SK-N-SH treated with all-trans-retinoic acid at 6 μM for 48 hours (cell line): ENCODE measurements at regions not wholly inside any gene's neighbourhood (a gene's known extent, or its start where the extent isn't known, plus 50 kb on each side); places are given as distances from the start of the nearest gene placed in this dataset.

ENCODE experiments used
- BACH2 ChIP-seq: fragments of 250-450 bp; sonication (Bioruptor Pico); IDR thresholded peaks from 2 replicates; pipeline ENCODE4 v1.9.0; 2021; ENCODE audit warnings: mild to moderate bottlenecking, borderline replicate concordance
- CREB5 ChIP-seq: fragments of 250-450 bp; sonication (Bioruptor Pico); IDR thresholded peaks from 2 replicates; pipeline ENCODE4 v1.5.1; 2020; ENCODE audit warnings: low read depth, mild to moderate bottlenecking, moderate library complexity
- CSDC2 ChIP-seq: fragments of 250-450 bp; sonication (Bioruptor Pico); IDR thresholded peaks from 2 replicates; pipeline ENCODE4 v1.5.0; 2020; ENCODE audit warnings: mild to moderate bottlenecking, moderate library complexity
- PATZ1 ChIP-seq: fragments of 250-450 bp; sonication (Bioruptor Pico); IDR thresholded peaks from 2 replicates; pipeline ENCODE4 v1.8.0; 2020; ENCODE audit warnings: mild to moderate bottlenecking, moderate library complexity, borderline replicate concordance
- POU6F1 ChIP-seq: fragments of 250-450 bp; sonication (Bioruptor Pico); IDR thresholded peaks from 2 replicates; pipeline ENCODE4 v1.8.0; 2021; ENCODE audit warnings: low read depth, mild to moderate bottlenecking, moderate library complexity, borderline replicate concordance
- PPARA ChIP-seq: fragments of 250-450 bp; sonication (Bioruptor Pico); IDR thresholded peaks from 2 replicates; pipeline ENCODE4 v1.5.0; 2020; ENCODE audit warnings: mild to moderate bottlenecking, borderline replicate concordance
- RARB ChIP-seq: fragments of 250-450 bp; sonication (Bioruptor Pico); IDR thresholded peaks from 2 replicates; pipeline ENCODE4 v1.8.0; 2021; ENCODE audit warnings: mild to moderate bottlenecking, moderate library complexity
- TCF4 ChIP-seq: fragments of 250-450 bp; sonication (Bioruptor Pico); IDR thresholded peaks from 2 replicates; pipeline ENCODE4 v1.8.0; 2021; ENCODE audit warnings: mild to moderate bottlenecking, moderate library complexity, borderline replicate concordance
- ZC3H10 ChIP-seq: fragments of 250-450 bp; sonication (Bioruptor Pico); IDR thresholded peaks from 2 replicates; pipeline ENCODE4 v1.5.1; 2021; ENCODE audit warnings: mild to moderate bottlenecking, moderate library complexity
- ZFP3 ChIP-seq: fragments of 250-450 bp; sonication (Bioruptor Pico); IDR thresholded peaks from 2 replicates; pipeline ENCODE4 v1.5.0; 2020; ENCODE audit warnings: mild to moderate bottlenecking, moderate library complexity
- ZFP30 ChIP-seq: fragments of 450-650 bp; formaldehyde crosslinking; IDR thresholded peaks from 2 replicates; pipeline ENCODE4 v1.5.0; 2022; ENCODE audit warnings: mild to moderate bottlenecking, moderate library complexity
- ZNF70 ChIP-seq: fragments of 450-650 bp; formaldehyde crosslinking; IDR thresholded peaks from 2 replicates; pipeline ENCODE4 v1.5.0; 2020; ENCODE audit warnings: mild to moderate bottlenecking, moderate library complexity

GRCh38 chr19:28022506-28022905 lies 1190.4 kb downstream of the UQCRFS1 start:
- no peak for TF ChIP-seq CREB5 (CRISPR knock-in tag)
- no peak for TF ChIP-seq PATZ1 (CRISPR knock-in tag)
- no peak for TF ChIP-seq CSDC2 (CRISPR knock-in tag)
- TF ChIP-seq POU6F1: no peak
- no peak for TF ChIP-seq PPARA (CRISPR knock-in tag)
- TF ChIP-seq ZFP3 (CRISPR knock-in tag): no peak
- TF ChIP-seq BACH2: no peak
- no peak for TF ChIP-seq TCF4 (CRISPR knock-in tag)
- TF ChIP-seq RARB: no peak
- TF ChIP-seq ZNF70 (CRISPR knock-in tag): no peak
- TF ChIP-seq ZFP30: no peak
- no peak for TF ChIP-seq ZC3H10 (CRISPR knock-in tag)
